ENCODE measurements at regions not wholly inside any gene's neighbourhood (a gene's known extent, or its start where the extent isn't known, plus 50 kb on each side); places are given as distances from the start of the nearest gene placed in this dataset.

DNA sequence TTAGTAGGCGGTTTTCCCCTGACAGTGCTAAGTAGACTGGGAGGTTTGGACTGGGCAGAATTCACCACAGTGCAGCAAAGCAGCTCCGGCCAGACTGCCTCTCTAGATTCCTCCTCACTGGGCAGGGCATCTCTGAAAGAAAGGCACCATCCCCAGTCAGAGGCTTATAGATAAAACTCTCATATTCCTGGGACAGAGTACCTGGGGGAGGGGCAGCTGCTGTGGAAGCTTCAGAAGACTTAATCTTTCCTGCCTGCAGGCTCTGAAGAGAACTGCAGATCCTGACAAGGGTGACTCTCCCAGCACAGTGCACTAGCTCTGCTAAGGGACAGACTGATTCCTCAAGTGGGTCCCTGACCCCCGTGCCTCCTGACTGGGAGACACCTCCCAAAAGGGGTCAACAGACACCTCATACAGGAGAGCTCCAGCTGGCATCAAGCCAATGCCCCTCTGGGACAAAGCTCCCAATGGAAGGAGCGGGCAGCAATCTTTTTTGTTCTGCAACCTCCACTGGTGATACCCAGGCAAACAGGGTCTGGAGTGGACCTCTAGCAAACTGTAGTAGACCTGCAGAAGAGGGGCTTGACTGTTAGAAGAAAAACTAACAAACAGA lies 266.8 kb upstream of the CRIM1 start:
- H3K27ac Mint-ChIP-seq (ENCODE audit: unreplicated experiment): no peak overlapping the region
- no peaks in the 10 kb centered on the region for H3K4me1 Mint-ChIP-seq (ENCODE audit: low read depth)
- no peaks in the 10 kb centered on the region for H3K36me3 Mint-ChIP-seq (ENCODE audit: low read depth)
- TF ChIP-seq, protein P1, sequence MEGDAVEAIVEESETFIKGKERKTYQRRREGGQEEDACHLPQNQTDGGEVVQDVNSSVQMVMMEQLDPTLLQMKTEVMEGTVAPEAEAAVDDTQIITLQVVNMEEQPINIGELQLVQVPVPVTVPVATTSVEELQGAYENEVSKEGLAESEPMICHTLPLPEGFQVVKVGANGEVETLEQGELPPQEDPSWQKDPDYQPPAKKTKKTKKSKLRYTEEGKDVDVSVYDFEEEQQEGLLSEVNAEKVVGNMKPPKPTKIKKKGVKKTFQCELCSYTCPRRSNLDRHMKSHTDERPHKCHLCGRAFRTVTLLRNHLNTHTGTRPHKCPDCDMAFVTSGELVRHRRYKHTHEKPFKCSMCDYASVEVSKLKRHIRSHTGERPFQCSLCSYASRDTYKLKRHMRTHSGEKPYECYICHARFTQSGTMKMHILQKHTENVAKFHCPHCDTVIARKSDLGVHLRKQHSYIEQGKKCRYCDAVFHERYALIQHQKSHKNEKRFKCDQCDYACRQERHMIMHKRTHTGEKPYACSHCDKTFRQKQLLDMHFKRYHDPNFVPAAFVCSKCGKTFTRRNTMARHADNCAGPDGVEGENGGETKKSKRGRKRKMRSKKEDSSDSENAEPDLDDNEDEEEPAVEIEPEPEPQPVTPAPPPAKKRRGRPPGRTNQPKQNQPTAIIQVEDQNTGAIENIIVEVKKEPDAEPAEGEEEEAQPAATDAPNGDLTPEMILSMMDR (IDR thresholded peaks at IDR 0.05): no peak
- peaks cover 7% of the 10 kb centered on the region for H3K27me3 Mint-ChIP-seq (ENCODE audit: low read depth)
- H3K4me3 Mint-ChIP-seq (ENCODE audit: unreplicated experiment): no peak overlapping the region
- peak; percentile 82 for DNase-seq (ENCODE audit: low spot score)
- peaks cover 18% of the 10 kb centered on the region for H3K9me3 Mint-ChIP-seq (ENCODE audit: low read depth)

DNA sequence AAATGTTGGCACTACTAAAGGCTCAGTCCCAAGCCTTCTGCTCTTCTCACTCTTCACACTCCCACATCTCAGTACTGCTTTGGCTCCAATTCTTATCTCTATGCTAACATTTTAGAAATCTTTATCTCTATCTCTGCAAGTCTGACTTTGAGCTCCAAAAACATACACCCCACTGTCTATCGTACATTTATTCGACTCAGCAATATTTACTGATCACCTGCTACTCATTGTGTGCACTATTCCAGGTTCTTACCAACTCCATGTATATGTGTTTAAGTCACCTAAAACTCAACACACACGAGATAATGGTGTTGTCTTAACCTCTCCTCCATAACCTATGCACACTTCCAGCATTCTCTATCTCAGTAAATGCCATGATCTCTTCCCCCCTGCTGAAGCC lies 268.2 kb upstream of the CRIM1 start:
- Mint-ChIP-seq H3K4me3 (ENCODE audit: unreplicated experiment) (no peak overlapping the region), H3K27ac (ENCODE audit: unreplicated experiment) (no peak overlapping the region), H3K36me3 (ENCODE audit: low read depth) (no peaks in the 10 kb centered on the region), H3K4me1 (ENCODE audit: low read depth) (no peaks in the 10 kb centered on the region), H3K27me3 (ENCODE audit: low read depth) (peaks cover 13% of the 10 kb centered on the region), H3K9me3 (ENCODE audit: low read depth) (peaks cover 11% of the 10 kb centered on the region)
- TF ChIP-seq, protein P1 (IDR thresholded peaks at IDR 0.05): no peak
- no peak for DNase-seq (ENCODE audit: low spot score)

DNA sequence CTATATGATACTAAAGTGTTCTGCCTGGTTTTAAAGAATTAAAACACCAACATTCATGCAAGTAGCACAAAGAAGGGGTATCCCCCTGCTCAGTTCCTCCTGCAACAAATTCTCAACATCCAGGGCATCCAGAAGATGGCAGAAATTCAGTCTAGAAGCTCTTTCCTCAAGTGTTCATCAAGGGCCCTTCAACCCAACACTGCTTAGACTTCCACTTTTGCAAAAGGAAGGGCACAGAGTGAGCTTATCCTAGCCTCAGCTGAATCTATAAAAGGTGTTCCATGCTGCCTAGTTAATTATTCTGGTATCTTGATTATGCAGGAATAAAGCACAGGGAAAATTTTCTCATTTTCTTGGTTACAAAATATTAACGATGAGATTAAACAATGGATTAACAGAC lies 275.8 kb upstream of the CRIM1 start:
- DNase-seq (ENCODE audit: low spot score): no peak
- H3K27me3 Mint-ChIP-seq (ENCODE audit: low read depth): peaks cover 23% of the 10 kb centered on the region

DNA sequence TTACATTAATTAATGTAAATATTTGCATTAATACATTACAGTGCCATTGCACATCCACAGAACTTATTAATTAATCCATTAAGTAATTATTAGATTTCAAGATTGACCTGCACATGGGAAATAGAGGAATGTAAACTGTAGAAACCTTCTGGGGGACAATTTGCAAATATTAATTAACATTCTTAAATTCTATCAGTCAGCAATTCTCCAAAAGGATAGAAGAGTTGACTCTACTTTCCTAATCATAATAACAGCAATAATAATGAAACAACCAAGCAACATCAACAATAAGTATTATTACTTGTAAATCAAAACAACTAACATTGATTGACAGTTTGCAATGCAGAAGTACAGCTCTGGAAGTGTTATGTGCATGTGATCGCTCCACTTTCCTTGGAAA lies 281.6 kb upstream of the CRIM1 start:
- Mint-ChIP-seq H3K4me1 (ENCODE audit: low read depth) (no peaks in the 10 kb centered on the region), H3K9me3 (ENCODE audit: low read depth) (peaks cover 6% of the 10 kb centered on the region), H3K27me3 (ENCODE audit: low read depth) (peaks cover 14% of the 10 kb centered on the region), H3K27ac (ENCODE audit: unreplicated experiment) (no peak overlapping the region), H3K4me3 (ENCODE audit: unreplicated experiment) (no peak overlapping the region), H3K36me3 (ENCODE audit: low read depth) (no peaks in the 10 kb centered on the region)
- no peak for DNase-seq (ENCODE audit: low spot score)
- TF ChIP-seq, protein P1 (IDR thresholded peaks at IDR 0.05): no peak

More for the DNA sequence above, 275.8 kb upstream of the CRIM1 start:
- Mint-ChIP-seq H3K9me3 (ENCODE audit: low read depth) (no peaks in the 10 kb centered on the region), H3K4me1 (ENCODE audit: low read depth) (no peaks in the 10 kb centered on the region), H3K4me3 (ENCODE audit: unreplicated experiment) (no peak overlapping the region), H3K27ac (ENCODE audit: unreplicated experiment) (no peak overlapping the region), H3K36me3 (ENCODE audit: low read depth) (no peaks in the 10 kb centered on the region)
- TF ChIP-seq, protein P1 (IDR thresholded peaks at IDR 0.05): no peak

DNA sequence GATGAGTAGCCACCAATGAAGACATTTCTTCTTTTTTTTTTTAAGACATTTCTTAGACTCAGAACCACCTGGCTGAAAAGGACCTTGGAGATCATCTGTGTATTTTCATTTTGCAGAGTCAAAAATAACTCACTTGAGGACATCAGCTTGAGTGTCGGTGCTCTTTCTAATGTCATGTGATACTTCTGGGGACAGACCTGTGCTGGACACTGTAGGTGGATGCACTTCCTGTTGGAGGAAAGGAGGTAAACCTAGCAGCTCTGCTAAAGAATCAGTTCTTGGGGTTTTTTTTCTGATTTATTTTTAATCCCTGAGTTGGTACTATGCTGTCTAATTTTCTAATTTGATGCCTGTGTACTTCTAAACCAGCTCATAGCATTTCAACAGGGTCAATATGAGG lies 283.9 kb upstream of the CRIM1 start:
- TF ChIP-seq, protein P1 (IDR thresholded peaks at IDR 0.05): no peak

More for the DNA sequence above, 283.9 kb upstream of the CRIM1 start:
- Mint-ChIP-seq H3K36me3 (ENCODE audit: low read depth) (no peaks in the 10 kb centered on the region), H3K9me3 (ENCODE audit: low read depth) (peaks cover 6% of the 10 kb centered on the region), H3K27me3 (ENCODE audit: low read depth) (peaks cover 11% of the 10 kb centered on the region), H3K4me1 (ENCODE audit: low read depth) (no peaks in the 10 kb centered on the region), H3K27ac (ENCODE audit: unreplicated experiment) (no peak overlapping the region), H3K4me3 (ENCODE audit: unreplicated experiment) (no peak overlapping the region)
- DNase-seq (ENCODE audit: low spot score): no peak
